Activated CD4-positive, CD25-positive, alpha-beta regulatory T cell treated with anti-CD3 and anti-CD28 coated beads, Interleukin-2, amount 50 U/mL, for 24 hours (primary cell): ENCODE measurements at regions not wholly inside any gene's neighbourhood (a gene's known extent, or its start where the extent isn't known, plus 50 kb on each side); places are given as distances from the start of the nearest gene placed in this dataset.
"Not testable (repeated sequence)": the region's sequence is repeated elsewhere in the genome, so short reads cannot be mapped to it uniquely, and the experiment has no call there.

Experiments used
- ATAC-seq, 2 donors: fragments of 150-1000 bp; cut with Tn5 transposase; one replicate each; pipeline ENCODE4 v1.10.0; 2021; ENCODE audit warnings: mild to moderate bottlenecking in 1 of 2, moderate library complexity in 1 of 2

GRCh38 chr1:109857702-109858101 is 52.9 kb upstream of the CSF1 start:
- ATAC-seq = not testable (repeated sequence)

- ATAC-seq = not testable (repeated sequence)
Observed at GRCh38 chr1:109855986-109856385, 54.7 kb upstream of the CSF1 start.

- ATAC-seq = not testable (repeated sequence)
Observed at GRCh38 chr1:109853972-109854371, 56.7 kb upstream of the CSF1 start.

GRCh38 chr1:109852221-109853015 is 58.2 kb upstream of the CSF1 start:
- ATAC-seq = not testable (repeated sequence)

- ATAC-seq = peak; percentile 55 to 68
Observed at GRCh38 chr1:109850827-109851226, 59.8 kb upstream of the CSF1 start.

GRCh38 chr1:109850194-109850593 is 60.5 kb upstream of the CSF1 start:
- ATAC-seq = no peak

GRCh38 chr1:109849655-109850054 is 61.0 kb upstream of the CSF1 start:
- no peak for ATAC-seq

GRCh38 chr1:109847251-109847650 is 63.4 kb upstream of the CSF1 start:
- no peak for ATAC-seq

GRCh38 chr1:109846846-109847245 is 63.8 kb upstream of the CSF1 start:
- ATAC-seq = no peak

- no peak for ATAC-seq
Observed at GRCh38 chr1:109846162-109846561, 64.5 kb upstream of the CSF1 start.

GRCh38 chr1:109845658-109846057 is 65.0 kb upstream of the CSF1 start:
- ATAC-seq = no peak

- ATAC-seq = no peak
Observed at GRCh38 chr1:109844609-109845008, 66.0 kb upstream of the CSF1 start.

GRCh38 chr1:109840011-109840629 is 70.5 kb upstream of the CSF1 start:
- no peak for ATAC-seq

GRCh38 chr1:109839276-109839675 is 71.4 kb upstream of the CSF1 start:
- ATAC-seq = peak; percentile 41 to 48

- ATAC-seq = no peak
Observed at GRCh38 chr1:109838838-109839240, 71.8 kb upstream of the CSF1 start.

- ATAC-seq = no peak
Observed at GRCh38 chr1:109837852-109838570, 72.6 kb upstream of the CSF1 start.

- not testable (repeated sequence) for ATAC-seq
Observed at GRCh38 chr1:109835645-109836044, 71.9 kb upstream of the EPS8L3 start.

- ATAC-seq = no peak
Observed at GRCh38 chr1:109834951-109835350, 71.2 kb upstream of the EPS8L3 start.

- no peak for ATAC-seq
Observed at GRCh38 chr1:109832945-109833344, 69.2 kb upstream of the EPS8L3 start.

- ATAC-seq = no peak
Observed at GRCh38 chr1:109828756-109829505, 65.2 kb upstream of the EPS8L3 start.

- ATAC-seq = no peak
Observed at GRCh38 chr1:109827986-109828385, 64.3 kb upstream of the EPS8L3 start.

- ATAC-seq = no peak
Observed at GRCh38 chr1:109827466-109827865, 63.7 kb upstream of the EPS8L3 start.

GRCh38 chr1:109826930-109827349 is 63.2 kb upstream of the EPS8L3 start:
- ATAC-seq = no peak
